Natural killer cell (primary cell): ENCODE measurements at regions not wholly inside any gene's neighbourhood (a gene's known extent, or its start where the extent isn't known, plus 50 kb on each side); places are given as distances from the start of the nearest gene placed in this dataset.

ENCODE experiments used
- ATAC-seq, 3 donors: fragments of 150-1000 bp in 2 of 3; fragments of 200-7000 bp in 1 of 3; cut with Tn5 transposase; 1 replicate in 1 of 3; 2 replicates in 2 of 3; pipeline ENCODE4 v1.10.0; 2021; ENCODE audit warnings: mild to moderate bottlenecking in 2 of 3, moderate library complexity in 2 of 3
- DNase-seq, 2 donors: peaks; one replicate each; pipeline versions ENCODE4 v3.0.0 to v3.0.0-alpha.2; 2013 to 2021; ENCODE audit warnings: mixed read lengths in 1 of 2
- H3K27ac ChIP-seq: one replicate; pipeline ENCODE4 v1.5.1; 2013; ENCODE audit warnings: mild to moderate bottlenecking, low read length
- H3K27me3 ChIP-seq: one replicate; pipeline ENCODE4 v1.6.1; 2013; ENCODE audit warnings: low read length; ENCODE audit not compliant: control insufficient read depth, insufficient read depth
- H3K36me3 ChIP-seq: one replicate; pipeline ENCODE4 v1.6.1; 2013; ENCODE audit warnings: low read length; ENCODE audit not compliant: control insufficient read depth, insufficient read depth
- H3K4me1 ChIP-seq: one replicate; pipeline ENCODE4 v1.6.1; 2013; ENCODE audit warnings: low read length; ENCODE audit not compliant: control insufficient read depth, insufficient read depth
- H3K4me3 ChIP-seq: one replicate; pipeline ENCODE4 v1.5.1; 2013; ENCODE audit warnings: low read length
- H3K9me3 ChIP-seq: one replicate; pipeline ENCODE4 v1.6.1; 2013; ENCODE audit warnings: low read length; ENCODE audit not compliant: control insufficient read depth, insufficient read depth
- H3K27ac Mint-ChIP-seq, 2 donors: one replicate each; pipeline ENCODE4 v1.8.0; 2022; ENCODE audit warnings: mild to moderate bottlenecking in 2 of 2, mixed read lengths in 2 of 2, moderate library complexity in 1 of 2
- H3K27me3 Mint-ChIP-seq, 2 donors: one replicate each; pipeline ENCODE4 v1.8.0; 2022; ENCODE audit warnings: low read depth in 2 of 2, mixed read lengths in 2 of 2
- H3K36me3 Mint-ChIP-seq: one replicate; pipeline ENCODE4 v1.8.0; 2022; ENCODE audit warnings: mixed read lengths
- H3K4me1 Mint-ChIP-seq, 2 donors: one replicate each; pipeline ENCODE4 v1.8.0; 2022; ENCODE audit warnings: mixed read lengths in 2 of 2
- H3K4me3 Mint-ChIP-seq: one replicate; pipeline ENCODE4 v1.8.0; 2022; ENCODE audit warnings: mild to moderate bottlenecking, moderate library complexity, mixed read lengths
- H3K9me3 Mint-ChIP-seq, 2 donors: one replicate each; pipeline ENCODE4 v1.8.0; 2022; ENCODE audit warnings: mixed read lengths in 2 of 2
- CTCF ChIP-seq: fragments of 200-600 bp; IDR thresholded peaks from one replicate; pipeline ENCODE4 v1.8.0; 2022; ENCODE audit warnings: antibody characterized with exemption
- WGBS: methylation state at CpG from one replicate; pipeline ENCODE4 v1.1.7; 2013; ENCODE audit warnings: missing lambda C conversion rate; ENCODE audit not compliant: insufficient coverage; 5-methylcytosine and 5-hydroxymethylcytosine counted together
- intact Hi-C: fragments of 100-400 bp; cut with micrococcal nuclease; formaldehyde crosslinking; loops from one replicate; pipeline ENCODE4 v1.14.2; 2022

- 49% methylated on average over 2 of the region's 2 CpGs for WGBS
- ATAC-seq = no peak
- no peak for DNase-seq
Observed at GRCh38 chr20:12596863-12597262, 411.9 kb upstream of the SPTLC3 start.

GRCh38 chr20:12597551-12597950 is 411.2 kb upstream of the SPTLC3 start:
- Mint-ChIP-seq H3K4me3 (no peak overlapping the region), H3K27ac (no peak overlapping the region), H3K9me3 (peaks cover 8% of the 10 kb centered on the region in 2 donors), H3K4me1 (no peaks in the 10 kb centered on the region), H3K36me3 (peaks cover 8% of the 10 kb centered on the region), H3K27me3 (no peaks in the 10 kb centered on the region)
- no peak overlapping the region for H3K27ac ChIP-seq
- TF ChIP-seq CTCF = no peak
- intact Hi-C loops = no loop called here
- no peaks in the 10 kb centered on the region for H3K27me3 ChIP-seq
- no peaks in the 10 kb centered on the region for H3K9me3 ChIP-seq
- H3K36me3 ChIP-seq = no peaks in the 10 kb centered on the region
- 42% methylated on average over 3 of the region's 3 CpGs for WGBS
- H3K4me3 ChIP-seq = no peak overlapping the region
- ATAC-seq (no peak), DNase-seq (no peak)
- H3K4me1 ChIP-seq = no peaks in the 10 kb centered on the region

More at GRCh38 chr20:12596863-12597262, 411.9 kb upstream of the SPTLC3 start:
- intact Hi-C loops = no loop called here
- H3K36me3 ChIP-seq = no peaks in the 10 kb centered on the region
- H3K9me3 Mint-ChIP-seq = peaks cover 5 to 6% of the 10 kb centered on the region in 2 donors
- no peak overlapping the region for H3K4me3 ChIP-seq
- no peaks in the 10 kb centered on the region for H3K27me3 Mint-ChIP-seq
- no peak for TF ChIP-seq CTCF
- H3K27ac ChIP-seq = no peak overlapping the region
- no peak overlapping the region for H3K27ac Mint-ChIP-seq
- H3K27me3 ChIP-seq = no peaks in the 10 kb centered on the region
- H3K36me3 Mint-ChIP-seq = peaks cover 8% of the 10 kb centered on the region
- no peaks in the 10 kb centered on the region for H3K9me3 ChIP-seq
- no peaks in the 10 kb centered on the region for H3K4me1 ChIP-seq
- H3K4me3 Mint-ChIP-seq = no peak overlapping the region
- no peaks in the 10 kb centered on the region for H3K4me1 Mint-ChIP-seq

- intact Hi-C loops = no loop called here
- WGBS = 85% methylated on average over 3 of the region's 3 CpGs
Observed at GRCh38 chr20:12598894-12599293, 409.9 kb upstream of the SPTLC3 start.

More at GRCh38 chr20:12598894-12599293, 409.9 kb upstream of the SPTLC3 start:
- H3K36me3 ChIP-seq = no peaks in the 10 kb centered on the region
- no peaks in the 10 kb centered on the region for H3K4me1 ChIP-seq
- no peak for ATAC-seq
- Mint-ChIP-seq H3K4me3 (no peak overlapping the region), H3K27me3 (no peaks in the 10 kb centered on the region), H3K36me3 (peaks cover 8% of the 10 kb centered on the region), H3K27ac (no peak overlapping the region), H3K9me3 (peaks cover 8 to 12% of the 10 kb centered on the region in 2 donors), H3K4me1 (no peaks in the 10 kb centered on the region)
- TF ChIP-seq CTCF = no peak
- H3K4me3 ChIP-seq = no peak overlapping the region
- no peaks in the 10 kb centered on the region for H3K9me3 ChIP-seq
- H3K27me3 ChIP-seq = no peaks in the 10 kb centered on the region
- no peak overlapping the region for H3K27ac ChIP-seq
- no peak for DNase-seq
